ENCODE measurements at regions not wholly inside any gene's neighbourhood (a gene's known extent, or its start where the extent isn't known, plus 50 kb on each side); places are given as distances from the start of the nearest gene placed in this dataset.

- TF ChIP-seq, protein P1, sequence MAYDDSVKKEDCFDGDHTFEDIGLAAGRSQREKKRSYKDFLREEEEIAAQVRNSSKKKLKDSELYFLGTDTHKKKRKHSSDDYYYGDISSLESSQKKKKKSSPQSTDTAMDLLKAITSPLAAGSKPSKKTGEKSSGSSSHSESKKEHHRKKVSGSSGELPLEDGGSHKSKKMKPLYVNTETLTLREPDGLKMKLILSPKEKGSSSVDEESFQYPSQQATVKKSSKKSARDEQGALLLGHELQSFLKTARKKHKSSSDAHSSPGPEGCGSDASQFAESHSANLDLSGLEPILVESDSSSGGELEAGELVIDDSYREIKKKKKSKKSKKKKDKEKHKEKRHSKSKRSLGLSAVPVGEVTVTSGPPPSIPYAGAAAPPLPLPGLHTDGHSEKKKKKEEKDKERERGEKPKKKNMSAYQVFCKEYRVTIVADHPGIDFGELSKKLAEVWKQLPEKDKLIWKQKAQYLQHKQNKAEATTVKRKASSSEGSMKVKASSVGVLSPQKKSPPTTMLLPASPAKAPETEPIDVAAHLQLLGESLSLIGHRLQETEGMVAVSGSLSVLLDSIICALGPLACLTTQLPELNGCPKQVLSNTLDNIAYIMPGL (CRISPR knock-in tag; IDR thresholded peaks at IDR 0.05) = no peak
- TF ChIP-seq TP53 (CRISPR knock-in tag; IDR thresholded peaks at IDR 0.05) (no peak), ZNF532 (CRISPR knock-in tag; IDR thresholded peaks at IDR 0.05; ENCODE audit: borderline replicate concordance) (no peak), NFE2L1 (CRISPR knock-in tag; IDR thresholded peaks at IDR 0.05) (no peak), JAZF1 (CRISPR knock-in tag; IDR thresholded peaks at IDR 0.05) (no peak), CREB1 (CRISPR knock-in tag; IDR thresholded peaks at IDR 0.05) (no peak), ESRRA (CRISPR knock-in tag; IDR thresholded peaks at IDR 0.05; ENCODE audit: borderline replicate concordance) (no peak), OVOL2 (CRISPR knock-in tag; IDR thresholded peaks at IDR 0.05; ENCODE audit: borderline replicate concordance) (no peak)
Observed at GRCh38 chr18:46364048-46364447, 259.9 kb downstream of the HAUS1 start (continued).

DNA sequence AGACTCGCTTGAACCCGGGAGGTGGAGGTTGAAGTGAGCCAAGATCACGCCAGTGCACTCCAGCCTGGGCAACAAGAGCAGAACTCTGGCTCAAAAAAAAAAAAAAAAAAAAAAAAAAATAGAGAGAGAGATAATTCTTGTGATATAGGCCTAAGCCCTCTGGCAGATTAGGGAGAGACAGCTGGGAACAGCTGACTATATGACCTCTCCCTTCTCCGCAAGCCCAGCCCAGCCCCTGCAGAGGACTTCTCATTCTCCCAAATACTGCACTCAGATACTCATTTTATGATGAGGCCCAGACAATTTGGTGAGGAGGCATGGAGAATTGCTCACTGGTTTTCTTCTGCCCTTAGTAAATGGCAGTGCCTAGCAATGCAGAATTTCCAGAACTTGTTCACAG lies 262.0 kb downstream of the HAUS1 start:
- no peak overlapping the region for H3K27ac Mint-ChIP-seq
- ChIA-PET POLR2A (no interaction called here), CTCF (interaction anchor here (0.7 to 2.6 kb wide), 2 partner anchors 85 to 170 kb away, joined by 4 to 10 read pairs; no protein-coding TSS in a partner anchor)
- H3K27me3 Mint-ChIP-seq (ENCODE audit: low read depth) = no peaks in the 10 kb centered on the region; the same call in 1 of the 2 replicates
- H3K36me3 Mint-ChIP-seq = no peaks in the 10 kb centered on the region
- no peaks in the 10 kb centered on the region for H3K9me3 Mint-ChIP-seq
- ATAC-seq (no peak), DNase-seq (ENCODE audit: low spot score) (no peak)
- peaks cover 8% of the 10 kb centered on the region; the same call in 1 of the 2 replicates for H3K4me1 Mint-ChIP-seq
- no peak overlapping the region for H3K4me3 Mint-ChIP-seq
- no peak for TF ChIP-seq ZBTB21 (CRISPR knock-in tag; IDR thresholded peaks at IDR 0.05; ENCODE audit: borderline replicate concordance)
- TF ChIP-seq ATF6 (CRISPR knock-in tag; IDR thresholded peaks at IDR 0.05) = no peak

GRCh38 chr18:46366751-46367376 lies 262.7 kb downstream of the HAUS1 start:
- no peak overlapping the region for H3K4me3 Mint-ChIP-seq
- no peak overlapping the region for H3K27ac Mint-ChIP-seq
- ATAC-seq (no peak), DNase-seq (ENCODE audit: low spot score) (no peak)
- H3K36me3 Mint-ChIP-seq = no peaks in the 10 kb centered on the region
- ChIA-PET POLR2A (no interaction called here), CTCF (interaction anchor here (2.6 kb wide), 1 partner anchor 86 kb away, joined by 10 read pairs; no protein-coding TSS in a partner anchor)
- H3K9me3 Mint-ChIP-seq = no peaks in the 10 kb centered on the region
- H3K27me3 Mint-ChIP-seq (ENCODE audit: low read depth) = no peaks in the 10 kb centered on the region; the same call in 1 of the 2 replicates
- H3K4me1 Mint-ChIP-seq = peaks cover 8% of the 10 kb centered on the region; the same call in 1 of the 2 replicates
- TF ChIP-seq JAZF1 (CRISPR knock-in tag; IDR thresholded peaks at IDR 0.05) = no peak
- TF ChIP-seq CREB1 (CRISPR knock-in tag; IDR thresholded peaks at IDR 0.05) = no peak
- TF ChIP-seq CREM (CRISPR knock-in tag; IDR thresholded peaks at IDR 0.05) = no peak
- TF ChIP-seq ESRRA (CRISPR knock-in tag; IDR thresholded peaks at IDR 0.05; ENCODE audit: borderline replicate concordance) = no peak
- no peak for TF ChIP-seq ARID4B (CRISPR knock-in tag; IDR thresholded peaks at IDR 0.05; ENCODE audit: borderline replicate concordance)
- TF ChIP-seq ZNF416 (CRISPR knock-in tag; IDR thresholded peaks at IDR 0.05) = no peak
- no peak for TF ChIP-seq IRF2 (CRISPR knock-in tag; IDR thresholded peaks at IDR 0.05; ENCODE audit: borderline replicate concordance, low read depth)
- no peak for TF ChIP-seq SP1 (CRISPR knock-in tag; conservative IDR thresholded peaks at IDR 0.05)
- TF ChIP-seq NFATC4 (CRISPR knock-in tag; IDR thresholded peaks at IDR 0.05) = no peak
- TF ChIP-seq RORB (CRISPR knock-in tag; IDR thresholded peaks at IDR 0.05) = no peak
- TF ChIP-seq FOXP4 (CRISPR knock-in tag; IDR thresholded peaks at IDR 0.05) = no peak
